T-helper 1 cell (primary cell): ENCODE measurements at regions not wholly inside any gene's neighbourhood (a gene's known extent, or its start where the extent isn't known, plus 50 kb on each side); places are given as distances from the start of the nearest gene placed in this dataset.
"Not testable (repeated sequence)": the region's sequence is repeated elsewhere in the genome, so short reads cannot be mapped to it uniquely, and the experiment has no call there.

ENCODE experiments used
- DNase-seq, 5 donors: peaks; one replicate each; pipeline ENCODE4 v3.0.0-alpha.2; 2012 to 2020

GRCh38 chr3:110344487-110344886 lies 727.1 kb upstream of the NECTIN3 start:
- DNase-seq: no peak

- no peak for DNase-seq
These were observed 726.5 kb upstream of the NECTIN3 start for GRCh38 chr3:110344897-110345767.

GRCh38 chr3:110349295-110349694 lies 722.3 kb upstream of the NECTIN3 start:
- DNase-seq: no peak

- DNase-seq: no peak
These were observed 718.6 kb upstream of the NECTIN3 start for GRCh38 chr3:110352841-110353604.

- no peak for DNase-seq
These were observed 708.9 kb upstream of the NECTIN3 start for GRCh38 chr3:110362751-110363150.

GRCh38 chr3:110367289-110367688 lies 704.3 kb upstream of the NECTIN3 start:
- not testable (repeated sequence) for DNase-seq

GRCh38 chr3:110375751-110376518 lies 695.7 kb upstream of the NECTIN3 start:
- DNase-seq: no peak

GRCh38 chr3:110378481-110378880 lies 693.1 kb upstream of the NECTIN3 start:
- DNase-seq: no peak

- DNase-seq: no peak
These were observed 689.6 kb upstream of the NECTIN3 start for GRCh38 chr3:110381992-110382391.

- no peak for DNase-seq
These were observed 688.3 kb upstream of the NECTIN3 start for GRCh38 chr3:110383356-110383755.

GRCh38 chr3:110384601-110385000 lies 687.0 kb upstream of the NECTIN3 start:
- no peak for DNase-seq

GRCh38 chr3:110389005-110389404 lies 682.6 kb upstream of the NECTIN3 start:
- no peak for DNase-seq

- no peak for DNase-seq
These were observed 681.2 kb upstream of the NECTIN3 start for GRCh38 chr3:110390372-110390771.

- no peak for DNase-seq
These were observed 680.6 kb upstream of the NECTIN3 start for GRCh38 chr3:110391042-110391441.

- DNase-seq: no peak
These were observed 679.8 kb upstream of the NECTIN3 start for GRCh38 chr3:110391640-110392395.

- DNase-seq: no peak
These were observed 677.7 kb upstream of the NECTIN3 start for GRCh38 chr3:110393941-110394340.

- DNase-seq: no peak
These were observed 674.5 kb upstream of the NECTIN3 start for GRCh38 chr3:110397115-110397514.

- DNase-seq: no peak
These were observed 671.3 kb upstream of the NECTIN3 start for GRCh38 chr3:110400315-110400714.

GRCh38 chr3:110405830-110406585 lies 665.6 kb upstream of the NECTIN3 start:
- no peak for DNase-seq

GRCh38 chr3:110413266-110413665 lies 658.4 kb upstream of the NECTIN3 start:
- no peak for DNase-seq
